A673 (cell line): ENCODE measurements at regions not wholly inside any gene's neighbourhood (a gene's known extent, or its start where the extent isn't known, plus 50 kb on each side); places are given as distances from the start of the nearest gene placed in this dataset.
"Not testable (repeated sequence)": the region's sequence is repeated elsewhere in the genome, so short reads cannot be mapped to it uniquely, and the experiment has no call there.

Source experiments
- BruUV-seq: library from RNA; stranded (reverse); fragments of 400-500 nt; replicated peaks from 2 replicates; lab custom pipeline; 2021; lab: Mats Ljungman, UMichigan
- CTCF ChIA-PET: fragments of 300-600 bp; sonication (Branson Sonifier 250); formaldehyde crosslinking; loops from one replicate; lab custom pipeline; 2022; ENCODE audit warnings: antibody characterized with exemption; lab: Charles Lee
- POLR2A ChIA-PET: fragments of 300-600 bp; sonication (Branson Sonifier 250); formaldehyde crosslinking; loops from one replicate; lab custom pipeline; 2022; ENCODE audit warnings: antibody characterized with exemption; ENCODE audit not compliant: low non-redundant PET; lab: Charles Lee
- DNase-seq: peaks from one replicate; pipeline ENCODE4 v3.0.0-alpha.2; 2015; ENCODE audit warnings: low spot score
- H3K27ac ChIP-seq: fragments of 200-600 bp; sonication (generic); 2 replicates; pipeline ENCODE4 v1.5.1; 2016; ENCODE audit warnings: mixed run types, low read depth, mild to moderate bottlenecking, mixed read lengths, antibody characterized with exemption, low read length; ENCODE audit not compliant: poor library complexity, severe bottlenecking
- H3K27me3 ChIP-seq: fragments of 200-600 bp; sonication (generic); replicated peaks from 2 replicates; pipeline ENCODE4 v1.6.1; 2017; ENCODE audit warnings: mixed run types, low read depth, mild to moderate bottlenecking, mixed read lengths, antibody characterized with exemption, low read length; ENCODE audit not compliant: insufficient read depth, poor library complexity
- H3K36me3 ChIP-seq: fragments of 200-600 bp; sonication (generic); 2 replicates; pipeline ENCODE4 v1.6.1; 2016; ENCODE audit warnings: mixed run types, mild to moderate bottlenecking, mixed read lengths, antibody characterized with exemption, low read length; ENCODE audit not compliant: insufficient read depth, poor library complexity, severe bottlenecking
- H3K4me1 ChIP-seq: fragments of 200-600 bp; sonication (generic); 2 replicates; pipeline ENCODE4 v1.6.1; 2017; ENCODE audit warnings: mixed run types, mild to moderate bottlenecking, mixed read lengths, antibody characterized with exemption, low read length; ENCODE audit not compliant: insufficient read depth, poor library complexity, severe bottlenecking
- H3K4me3 ChIP-seq: fragments of 200-600 bp; sonication (generic); 2 replicates; pipeline ENCODE4 v1.5.1; 2016; ENCODE audit warnings: low read depth, mixed run types, mild to moderate bottlenecking, mixed read lengths, low read length; ENCODE audit not compliant: poor library complexity, severe bottlenecking
- H3K9me3 ChIP-seq: fragments of 200-600 bp; sonication (generic); 2 replicates; pipeline ENCODE4 v1.6.1; 2016; ENCODE audit warnings: mixed run types, low read depth, mild to moderate bottlenecking, mixed read lengths, antibody characterized with exemption, low read length; ENCODE audit not compliant: poor library complexity, severe bottlenecking
- CTCF ChIP-seq: fragments of 300-800, 200-600 bp; sonication (generic); conservative IDR thresholded peaks from 2 replicates; pipeline ENCODE4 v1.5.1; 2017; ENCODE audit warnings: low read depth, mild to moderate bottlenecking, antibody characterized with exemption, low read length, moderate library complexity, mixed read lengths
- EZH2 ChIP-seq: fragments of 200-600 bp; sonication (generic); IDR thresholded peaks from 2 replicates; pipeline ENCODE4 v1.6.1; 2017; ENCODE audit warnings: borderline replicate concordance, low read depth, mild to moderate bottlenecking, mixed read lengths, antibody characterized with exemption, low read length; ENCODE audit not compliant: poor library complexity, severe bottlenecking
- intact Hi-C: fragments of 100-400 bp; cut with micrococcal nuclease; formaldehyde crosslinking; loops from one replicate; pipeline ENCODE4 v1.10.0; 2022; ENCODE audit not compliant: unreplicated experiment

GRCh38 chr5:121478636-121479035, 373.0 kb upstream of the FTMT start:
- BruUV-seq, result no TSS peak
- DNase-seq, result no peak
- Histone ChIP-seq H3K4me1 (no peaks in the 10 kb centered on the region), H3K4me3 (no peak overlapping the region), H3K27me3 (no peaks in the 10 kb centered on the region), H3K36me3 (no peaks in the 10 kb centered on the region), H3K27ac (no peak overlapping the region), H3K9me3 (no peaks in the 10 kb centered on the region)
- ChIA-PET POLR2A (no interaction called here), CTCF (no interaction called here)
- TF ChIP-seq CTCF (no peak), EZH2 (no peak)
- intact Hi-C loops, result no loop called here

- ChIA-PET POLR2A (no interaction called here), CTCF (no interaction called here)
Measured at GRCh38 chr5:121479337-121479736, 372.3 kb upstream of the FTMT start.

GRCh38 chr5:121485281-121485680, 366.4 kb upstream of the FTMT start:
- CTCF ChIA-PET, result no interaction called here
- no peaks in the 10 kb centered on the region for H3K9me3 ChIP-seq
- intact Hi-C loops, result no loop called here
- H3K27ac ChIP-seq, result no peak overlapping the region
- no peak overlapping the region for H3K4me3 ChIP-seq
- BruUV-seq, result no TSS peak
- TF ChIP-seq EZH2, result no peak
- no peak for TF ChIP-seq CTCF
- POLR2A ChIA-PET, result no interaction called here
- H3K36me3 ChIP-seq, result no peaks in the 10 kb centered on the region
- DNase-seq, result no peak
- no peaks in the 10 kb centered on the region for H3K4me1 ChIP-seq
- H3K27me3 ChIP-seq, result no peaks in the 10 kb centered on the region

More at GRCh38 chr5:121479337-121479736, 372.3 kb upstream of the FTMT start:
- no peaks in the 10 kb centered on the region for H3K4me1 ChIP-seq
- H3K36me3 ChIP-seq, result no peaks in the 10 kb centered on the region
- H3K4me3 ChIP-seq, result no peak overlapping the region
- H3K27me3 ChIP-seq, result no peaks in the 10 kb centered on the region
- no peak overlapping the region for H3K27ac ChIP-seq
- TF ChIP-seq EZH2 (no peak), CTCF (no peak)
- no peaks in the 10 kb centered on the region for H3K9me3 ChIP-seq
- no peak for DNase-seq
- intact Hi-C loops, result no loop called here
- no TSS peak for BruUV-seq

GRCh38 chr5:121485999-121486398, 365.7 kb upstream of the FTMT start:
- H3K36me3 ChIP-seq, POLR2A ChIA-PET, H3K4me3 ChIP-seq, BruUV-seq, H3K27ac ChIP-seq, DNase-seq, intact Hi-C loops, CTCF ChIA-PET, H3K9me3 ChIP-seq, H3K4me1 ChIP-seq, H3K27me3 ChIP-seq: not testable (repeated sequence)
